Lung (tissue), 11 donors: ENCODE measurements at regions not wholly inside any gene's neighbourhood (a gene's known extent, or its start where the extent isn't known, plus 50 kb on each side); places are given as distances from the start of the nearest gene placed in this dataset.

ENCODE experiments used
- ATAC-seq: fragments of 200-7000 bp; cut with Tn5 transposase; one replicate; pipeline ENCODE4 v1.9.1; 2020; ENCODE audit warnings: moderate number of reproducible peaks; ENCODE audit not compliant: insufficient read depth, low FRiP score
- DNase-seq, 3 donors: peaks; one replicate each; pipeline ENCODE4 v3.0.0-alpha.2; 2013 to 2017
- H3K27ac ChIP-seq, 2 donors: one replicate each; pipeline ENCODE4 v1.5.1; 2013; ENCODE audit warnings: mild to moderate bottlenecking in 2 of 2, moderate library complexity in 2 of 2, control low read depth in 1 of 2, inconsistent platforms in 1 of 2, low read depth in 1 of 2, low read length in 1 of 2
- H3K27me3 ChIP-seq, 3 donors: one replicate each; pipeline ENCODE4 v1.5.1; 2013; ENCODE audit warnings: low read length in 2 of 3; ENCODE audit not compliant: control insufficient read depth in 3 of 3, insufficient read depth in 3 of 3
- H3K36me3 ChIP-seq, 4 donors: one replicate each; pipeline ENCODE4 v1.5.1; 2013; ENCODE audit warnings: low read length in 4 of 4, mild to moderate bottlenecking in 1 of 4, moderate library complexity in 1 of 4; ENCODE audit not compliant: control insufficient read depth in 4 of 4, insufficient read depth in 4 of 4
- H3K4me1 ChIP-seq, 5 donors: one replicate each; pipeline ENCODE4 v1.5.1; 2013; ENCODE audit warnings: low read length in 5 of 5, mild to moderate bottlenecking in 2 of 5, moderate library complexity in 1 of 5; ENCODE audit not compliant: control insufficient read depth in 5 of 5, insufficient read depth in 5 of 5
- H3K4me3 ChIP-seq: one replicate; pipeline ENCODE4 v1.5.1; 2013; ENCODE audit warnings: mild to moderate bottlenecking, control low read depth, moderate library complexity
- H3K9ac ChIP-seq, 2 donors: one replicate each; pipeline ENCODE4 v1.5.1; 2013; ENCODE audit warnings: low read length in 2 of 2, control low read depth in 1 of 2; ENCODE audit not compliant: insufficient read depth in 1 of 2
- H3K9me3 ChIP-seq, 4 donors: one replicate each; pipeline ENCODE4 v1.5.1; 2013; ENCODE audit warnings: low read length in 3 of 4, mild to moderate bottlenecking in 1 of 4, moderate library complexity in 1 of 4; ENCODE audit not compliant: control insufficient read depth in 4 of 4, insufficient read depth in 3 of 4
- WGBS, 2 donors: extraction: QIAGEN DNeasy Blood & Tissue Kit; methylation state at CpG; one replicate each; pipeline ENCODE4 v1.1.7; 2013; 5-methylcytosine and 5-hydroxymethylcytosine counted together
- TF ChIP-seq, protein P1 (sequence below): IDR thresholded peaks from 2 replicates; pipeline ENCODE4 v1.5.1; 2012; ENCODE audit warnings: mild to moderate bottlenecking; ENCODE audit errors: control extremely low read depth, extremely low read depth
- donor health status: control.
- donor health status: control.
- donor health status: Bipolar disorder and iron deficiency.
- donor health status: healthy.
- donor health status: DM: yes; HTN: yes; CAD: no.

DNA sequence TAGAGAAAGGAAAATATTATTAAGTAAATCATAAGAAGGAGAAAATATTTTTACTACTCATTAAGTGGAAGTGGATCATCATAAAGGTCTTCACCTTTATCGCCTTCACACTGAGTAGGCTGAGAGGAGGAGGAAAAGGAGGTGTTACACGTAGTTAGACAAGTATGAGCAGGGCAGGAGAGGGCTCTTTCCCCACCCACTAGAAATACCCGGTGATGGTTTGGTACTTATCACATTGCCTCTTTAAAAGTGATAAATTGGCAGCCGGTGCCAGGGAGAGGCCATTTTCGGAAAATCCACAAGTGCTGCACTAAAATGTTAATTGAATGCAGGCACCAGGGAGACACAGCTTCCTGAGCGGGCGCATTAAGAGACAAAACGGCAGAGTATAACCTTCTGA lies 598.7 kb upstream of the SOX11 start:
- H3K9ac ChIP-seq, result no peak overlapping the region
- no peak overlapping the region for H3K4me3 ChIP-seq
- H3K36me3 ChIP-seq, result no peaks in the 10 kb centered on the region
- H3K27me3 ChIP-seq, result no peaks in the 10 kb centered on the region
- WGBS, 2 donors, result 80% methylated on average over 8 of the region's 8 CpGs
- peaks cover 0 to 12% (median 1%) of the 10 kb centered on the region in 4 donors for H3K9me3 ChIP-seq
- no peak for ATAC-seq
- DNase-seq, result no peak
- TF ChIP-seq, protein P1, sequence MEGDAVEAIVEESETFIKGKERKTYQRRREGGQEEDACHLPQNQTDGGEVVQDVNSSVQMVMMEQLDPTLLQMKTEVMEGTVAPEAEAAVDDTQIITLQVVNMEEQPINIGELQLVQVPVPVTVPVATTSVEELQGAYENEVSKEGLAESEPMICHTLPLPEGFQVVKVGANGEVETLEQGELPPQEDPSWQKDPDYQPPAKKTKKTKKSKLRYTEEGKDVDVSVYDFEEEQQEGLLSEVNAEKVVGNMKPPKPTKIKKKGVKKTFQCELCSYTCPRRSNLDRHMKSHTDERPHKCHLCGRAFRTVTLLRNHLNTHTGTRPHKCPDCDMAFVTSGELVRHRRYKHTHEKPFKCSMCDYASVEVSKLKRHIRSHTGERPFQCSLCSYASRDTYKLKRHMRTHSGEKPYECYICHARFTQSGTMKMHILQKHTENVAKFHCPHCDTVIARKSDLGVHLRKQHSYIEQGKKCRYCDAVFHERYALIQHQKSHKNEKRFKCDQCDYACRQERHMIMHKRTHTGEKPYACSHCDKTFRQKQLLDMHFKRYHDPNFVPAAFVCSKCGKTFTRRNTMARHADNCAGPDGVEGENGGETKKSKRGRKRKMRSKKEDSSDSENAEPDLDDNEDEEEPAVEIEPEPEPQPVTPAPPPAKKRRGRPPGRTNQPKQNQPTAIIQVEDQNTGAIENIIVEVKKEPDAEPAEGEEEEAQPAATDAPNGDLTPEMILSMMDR, result no peak
- H3K27ac ChIP-seq, result no peak overlapping the region
- no peaks in the 10 kb centered on the region for H3K4me1 ChIP-seq

DNA sequence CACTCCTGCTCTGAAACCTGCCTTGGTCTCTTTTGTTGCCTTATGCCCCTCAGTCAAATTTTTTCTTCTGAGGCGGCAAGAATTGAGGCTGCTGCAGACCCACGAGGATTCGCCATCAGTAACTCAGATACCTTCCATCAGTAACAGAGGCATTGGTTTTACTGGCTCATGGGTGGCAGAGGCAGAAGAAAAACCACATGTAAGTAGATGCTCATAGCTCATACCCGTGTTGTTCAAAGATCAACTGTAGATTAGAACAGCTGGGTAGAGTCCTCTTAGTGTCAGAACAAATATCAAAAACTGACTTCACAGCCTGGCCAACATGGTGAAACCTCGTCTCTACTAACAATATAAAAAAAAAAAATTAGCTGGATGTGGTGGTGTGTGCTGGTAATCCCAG lies 598.0 kb upstream of the SOX11 start:
- no peaks in the 10 kb centered on the region for H3K36me3 ChIP-seq
- H3K4me3 ChIP-seq, result no peak overlapping the region
- TF ChIP-seq, protein P1, result no peak
- ATAC-seq, result no peak
- 86 to 93% methylated on average over 5 of the region's 5 CpGs for WGBS, 2 donors
- H3K27me3 ChIP-seq, result no peaks in the 10 kb centered on the region
- H3K9me3 ChIP-seq, result peaks cover 0 to 12% (median 1%) of the 10 kb centered on the region in 4 donors
- no peak overlapping the region for H3K27ac ChIP-seq
- DNase-seq, result no peak
- no peak overlapping the region for H3K9ac ChIP-seq
- H3K4me1 ChIP-seq, result no peaks in the 10 kb centered on the region

DNA sequence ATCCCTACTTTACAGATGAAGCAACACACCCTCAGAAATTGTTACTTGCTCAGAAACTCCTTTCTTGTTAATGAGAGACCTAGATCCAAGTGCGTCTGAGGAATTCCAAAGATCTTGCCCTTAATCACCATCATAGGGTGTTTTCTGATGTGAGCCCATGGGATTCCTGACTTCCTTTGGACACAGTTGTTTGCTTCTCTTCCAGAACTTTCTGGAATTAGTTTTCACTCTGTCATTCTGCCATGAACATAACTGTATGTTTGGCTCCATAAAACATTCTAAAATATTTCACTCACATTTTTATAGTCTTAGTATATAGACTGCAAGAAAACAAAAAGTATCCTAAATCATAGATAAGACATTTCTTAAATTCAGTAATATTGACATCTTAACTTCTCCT lies 593.9 kb upstream of the SOX11 start:
- TF ChIP-seq, protein P1, result no peak
- no peak overlapping the region for H3K27ac ChIP-seq
- H3K4me1 ChIP-seq, result no peaks in the 10 kb centered on the region
- no peak overlapping the region for H3K9ac ChIP-seq
- no peaks in the 10 kb centered on the region for H3K27me3 ChIP-seq
- peaks cover 0 to 12% (median 1%) of the 10 kb centered on the region in 4 donors for H3K9me3 ChIP-seq
- 69 to 81% methylated on average over 1 of the region's 1 CpG for WGBS, 2 donors
- DNase-seq, result no peak
- H3K36me3 ChIP-seq, result no peaks in the 10 kb centered on the region
- no peak overlapping the region for H3K4me3 ChIP-seq
- no peak for ATAC-seq

DNA sequence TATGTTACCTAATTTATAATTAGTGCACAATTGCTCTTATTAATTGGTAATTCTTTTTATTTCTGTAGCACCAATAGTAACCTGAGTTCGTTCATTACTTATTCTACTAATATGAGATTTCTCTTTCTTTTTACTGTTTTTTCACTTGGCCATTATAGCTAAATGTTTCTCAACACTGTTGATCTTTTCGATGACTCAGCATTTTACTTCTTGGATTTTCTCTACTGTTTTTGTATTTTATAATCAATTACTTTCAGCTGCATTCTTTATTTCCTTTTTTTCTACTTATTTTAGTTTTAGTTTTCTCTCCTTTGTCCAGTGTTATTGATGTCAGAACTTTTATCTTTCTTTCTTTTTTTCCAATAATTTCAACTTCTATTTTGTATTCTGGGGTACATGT lies 589.4 kb upstream of the SOX11 start:
- TF ChIP-seq, protein P1, result no peak
- no peak overlapping the region for H3K9ac ChIP-seq
- H3K4me3 ChIP-seq, result no peak overlapping the region
- no peaks in the 10 kb centered on the region for H3K36me3 ChIP-seq
- no peaks in the 10 kb centered on the region for H3K27me3 ChIP-seq
- no peak overlapping the region for H3K27ac ChIP-seq
- 93 to 95% methylated on average over 2 of the region's 2 CpGs for WGBS, 2 donors
- no peak for DNase-seq
- no peak for ATAC-seq
- H3K4me1 ChIP-seq, result no peaks in the 10 kb centered on the region
- H3K9me3 ChIP-seq, result peaks cover 0 to 5% (median 2%) of the 10 kb centered on the region in 4 donors
